ENCODE measurements at regions not wholly inside any gene's neighbourhood (a gene's known extent, or its start where the extent isn't known, plus 50 kb on each side); places are given as distances from the start of the nearest gene placed in this dataset.

- no peak for TF ChIP-seq CEBPB (IDR thresholded peaks at IDR 0.05; ENCODE audit: low read depth)
- TF ChIP-seq ZFX (IDR thresholded peaks at IDR 0.05) = no peak
- no peak for TF ChIP-seq SIN3A (IDR thresholded peaks at IDR 0.05; ENCODE audit: low read depth)
- no peak for TF ChIP-seq ZBTB33 (IDR thresholded peaks at IDR 0.05; ENCODE audit: extremely low read depth, insufficient replicate concordance, low read length)
- TF ChIP-seq YY1 (IDR thresholded peaks at IDR 0.05; ENCODE audit: extremely low read depth, insufficient replicate concordance, low read depth, low read length) = no peak
- no peak for TF ChIP-seq ZNF274 (IDR thresholded peaks at IDR 0.05; ENCODE audit: low read depth, low read length)
- no peak for TF ChIP-seq RAD21 (IDR thresholded peaks at IDR 0.05; ENCODE audit: low read depth)
- TF ChIP-seq MAX (IDR thresholded peaks at IDR 0.05) = no peak
- no peak for TF ChIP-seq SRF (IDR thresholded peaks at IDR 0.05; ENCODE audit: low read depth)
- no peak for TF ChIP-seq REST (IDR thresholded peaks at IDR 0.05; ENCODE audit: low read depth)
- TF ChIP-seq EGR1 (IDR thresholded peaks at IDR 0.05; ENCODE audit: low read depth) = no peak
- TF ChIP-seq POLR2AphosphoS5 (IDR thresholded peaks at IDR 0.05; ENCODE audit: low read depth, low read length) = no peak
- TF ChIP-seq ATF3 (IDR thresholded peaks at IDR 0.05) = no peak
- TF ChIP-seq JUND (IDR thresholded peaks at IDR 0.05) = no peak
- no peak for TF ChIP-seq FOSL1 (IDR thresholded peaks at IDR 0.05; ENCODE audit: low read depth)
- TF ChIP-seq EZH2 (IDR thresholded peaks at IDR 0.05) = no peak
- TF ChIP-seq TCF7L2 (IDR thresholded peaks at IDR 0.05; ENCODE audit: borderline replicate concordance, extremely low read depth, insufficient read depth, insufficient read length) = no peak
- no peak for TF ChIP-seq POLR2A (IDR thresholded peaks at IDR 0.05; ENCODE audit: borderline replicate concordance, extremely low read depth, insufficient read depth, insufficient read length)
- TF ChIP-seq SP1 (IDR thresholded peaks at IDR 0.05; ENCODE audit: low read depth) = no peak
- Histone ChIP-seq H3K36me3 (ENCODE audit: control insufficient read depth in 1 of 2, insufficient read depth in 2 of 2, low read length in 2 of 2) (no peaks in the 10 kb centered on the region), H3K27me3 (ENCODE audit: insufficient read depth, low read length) (no peaks in the 10 kb centered on the region), H3K9ac (ENCODE audit: low read length) (no peak overlapping the region), H3K79me2 (ENCODE audit: insufficient read depth, low read length) (no peaks in the 10 kb centered on the region), H3K4me1 (ENCODE audit: control insufficient read depth in 1 of 2, insufficient read depth in 2 of 2, low read length in 2 of 2) (no peaks in the 10 kb centered on the region), H2AFZ (ENCODE audit: low read depth, low read length, poor library complexity, severe bottlenecking) (no peak overlapping the region), H3K4me2 (ENCODE audit: low read length) (no peak overlapping the region), H3K4me3 (replicated peaks in 1 of 2; ENCODE audit: low read depth in 1 of 2, low read length in 2 of 2) (no peak overlapping the region), H4K20me1 (ENCODE audit: insufficient read depth) (no peaks in the 10 kb centered on the region), H3K9me2 (ENCODE audit: insufficient read depth) (no peaks in the 10 kb centered on the region), H3K9me3 (ENCODE audit: control insufficient read depth in 1 of 2, insufficient read depth in 1 of 2, low read depth in 1 of 2, low read length in 2 of 2) (no peaks in the 10 kb centered on the region), H3K27ac (ENCODE audit: low read depth, low read length) (no peak overlapping the region)
- CTCF ChIA-PET = no interaction called here
- POLR2A ChIA-PET = no interaction called here
- DNase-seq (ENCODE audit: low read depth, low spot score) = no peak
- no peak for ATAC-seq
- intact Hi-C loops (cut with micrococcal nuclease) = no loop called here
- RAD21 ChIA-PET (ENCODE audit: low non-redundant PET in 1 of 2, low total read pairs in 2 of 2, uncharacterized antibody in 2 of 2, unreplicated experiment in 2 of 2) = no interaction called here
- BruUV-seq (replicated peaks) = no TSS peak
These were observed 937.4 kb downstream of the KCNMA1 start for GRCh38 chr10:76700241-76700640.
